HEK293T (cell line): ENCODE measurements at regions not wholly inside any gene's neighbourhood (a gene's known extent, or its start where the extent isn't known, plus 50 kb on each side); places are given as distances from the start of the nearest gene placed in this dataset.
"Not testable (repeated sequence)": the region's sequence is repeated elsewhere in the genome, so short reads cannot be mapped to it uniquely, and the experiment has no call there.

Experiments
- CTCF ChIA-PET: fragments of 350-600 bp; formaldehyde crosslinking; extraction: SDS; loops from one replicate; lab custom pipeline; 2021; ENCODE audit warnings: antibody characterized with exemption, inconsistent platforms; lab: Yijun Ruan, JAX
- POLR2A ChIA-PET: fragments of 350-600 bp; formaldehyde crosslinking; extraction: SDS; loops from one replicate; lab custom pipeline; 2020; ENCODE audit warnings: antibody characterized with exemption, inconsistent platforms; lab: Yijun Ruan, JAX
- DNase-seq: peaks from one replicate; pipeline ENCODE4 v3.0.0; 2012; ENCODE audit warnings: mixed read lengths; ENCODE audit errors: extremely low spot score
- ARNT ChIP-seq: fragments of 450-650 bp; IDR thresholded peaks from 2 replicates; pipeline ENCODE4 v1.6.1; 2017; ENCODE audit warnings: mild to moderate bottlenecking
- BHLHE40 ChIP-seq: fragments of 450-650 bp; IDR thresholded peaks from 2 replicates; pipeline ENCODE4 v1.6.1; 2016; ENCODE audit warnings: mild to moderate bottlenecking, moderate library complexity, borderline replicate concordance
- CTBP1 ChIP-seq: fragments of 450-650 bp; IDR thresholded peaks from 2 replicates; pipeline ENCODE4 v1.6.1; 2016; ENCODE audit warnings: borderline replicate concordance
- ELF4 ChIP-seq: fragments of 450-650 bp; IDR thresholded peaks from 2 replicates; pipeline ENCODE4 v1.6.1; 2017; ENCODE audit warnings: antibody characterized with exemption
- FOXA1 ChIP-seq: fragments of 450-650 bp; IDR thresholded peaks from 2 replicates; pipeline ENCODE4 v1.6.1; 2016; ENCODE audit warnings: mild to moderate bottlenecking
- FOXK2 ChIP-seq: fragments of 450-650 bp; IDR thresholded peaks from 2 replicates; pipeline ENCODE4 v1.6.1; 2016; ENCODE audit warnings: mild to moderate bottlenecking
- FOXM1 ChIP-seq: fragments of 450-650 bp; IDR thresholded peaks from 2 replicates; pipeline ENCODE4 v1.6.1; 2017; ENCODE audit warnings: mild to moderate bottlenecking, borderline replicate concordance
- HDGF ChIP-seq: fragments of 450-650 bp; IDR thresholded peaks from 2 replicates; pipeline ENCODE4 v1.6.1; 2017; ENCODE audit warnings: antibody characterized with exemption, borderline replicate concordance
- L3MBTL2 ChIP-seq: fragments of 450-650 bp; conservative IDR thresholded peaks from 2 replicates; pipeline ENCODE4 v1.6.1; 2016; ENCODE audit warnings: mild to moderate bottlenecking
- LEF1 ChIP-seq: fragments of 450-650 bp; IDR thresholded peaks from 2 replicates; pipeline ENCODE4 v1.6.1; 2017; ENCODE audit warnings: mild to moderate bottlenecking, borderline replicate concordance
- NFRKB ChIP-seq: fragments of 450-650 bp; IDR thresholded peaks from 2 replicates; pipeline ENCODE4 v1.6.1; 2016; ENCODE audit warnings: mild to moderate bottlenecking, moderate library complexity
- SP1 ChIP-seq: fragments of 450-650 bp; IDR thresholded peaks from 2 replicates; pipeline ENCODE4 v1.6.1; 2017
- SUZ12 ChIP-seq: fragments of 450-650 bp; IDR thresholded peaks from 2 replicates; pipeline ENCODE4 v1.6.1; 2016; ENCODE audit warnings: mild to moderate bottlenecking
- TARDBP ChIP-seq: fragments of 450-650 bp; IDR thresholded peaks from 2 replicates; pipeline ENCODE4 v1.6.1; 2016
- ZNF384 ChIP-seq: fragments of 450-650 bp; IDR thresholded peaks from 2 replicates; pipeline ENCODE4 v1.6.1; 2016
- TF ChIP-seq, protein P1 (sequence below): fragments of 450-650 bp; IDR thresholded peaks from 2 replicates; pipeline ENCODE4 v1.6.1; 2016

DNA sequence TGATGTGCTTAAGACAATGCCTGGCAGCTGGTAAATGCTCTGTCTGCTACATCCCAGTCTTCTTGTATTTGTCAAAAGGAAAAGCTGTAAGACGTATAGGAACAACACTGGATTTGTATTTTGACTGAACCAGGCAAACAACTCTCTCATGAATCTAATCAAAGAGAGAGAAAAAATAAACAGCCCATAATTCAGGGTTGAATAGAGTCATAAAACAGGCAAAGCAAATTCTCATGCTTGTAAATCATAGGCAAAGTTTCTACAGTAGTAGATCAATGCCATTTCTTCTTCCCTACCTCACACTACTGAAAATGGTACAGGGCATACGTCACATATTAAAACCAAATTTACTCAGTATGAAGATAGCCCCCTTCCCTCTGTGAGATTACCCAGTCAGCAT is 166.3 kb downstream of the SKIDA1 start:
- no peak for DNase-seq
- CTCF ChIA-PET = no interaction called here
- POLR2A ChIA-PET = no interaction called here
- TF ChIP-seq FOXA1 (no peak), SP1 (no peak), SUZ12 (no peak), TARDBP (no peak)
- TF ChIP-seq, protein P1, sequence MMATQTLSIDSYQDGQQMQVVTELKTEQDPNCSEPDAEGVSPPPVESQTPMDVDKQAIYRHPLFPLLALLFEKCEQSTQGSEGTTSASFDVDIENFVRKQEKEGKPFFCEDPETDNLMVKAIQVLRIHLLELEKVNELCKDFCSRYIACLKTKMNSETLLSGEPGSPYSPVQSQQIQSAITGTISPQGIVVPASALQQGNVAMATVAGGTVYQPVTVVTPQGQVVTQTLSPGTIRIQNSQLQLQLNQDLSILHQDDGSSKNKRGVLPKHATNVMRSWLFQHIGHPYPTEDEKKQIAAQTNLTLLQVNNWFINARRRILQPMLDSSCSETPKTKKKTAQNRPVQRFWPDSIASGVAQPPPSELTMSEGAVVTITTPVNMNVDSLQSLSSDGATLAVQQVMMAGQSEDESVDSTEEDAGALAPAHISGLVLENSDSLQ = peak; percentile 91

DNA sequence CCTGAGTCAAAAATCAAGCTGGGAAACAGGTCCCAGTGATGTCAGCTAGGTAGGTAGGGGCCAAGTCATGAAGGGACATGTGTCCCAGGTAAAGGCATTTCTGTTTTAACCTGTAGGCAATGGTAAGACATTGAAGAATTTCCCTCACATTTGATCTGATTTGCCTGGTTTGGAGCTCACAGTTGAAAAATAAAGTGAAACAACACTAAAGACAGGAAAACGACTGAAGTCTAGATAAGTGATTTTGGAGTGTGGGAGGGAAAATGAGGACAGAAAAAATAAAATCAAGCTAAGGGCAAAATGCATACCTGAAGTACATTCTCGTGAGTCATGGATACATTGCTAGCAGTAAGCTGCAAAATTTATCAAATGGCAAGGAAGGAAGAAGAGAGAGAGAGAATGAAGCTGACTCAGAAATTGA is 169.9 kb downstream of the SKIDA1 start:
- CTCF ChIA-PET = no interaction called here
- POLR2A ChIA-PET = no interaction called here
- DNase-seq = no peak
- no peak for TF ChIP-seq BHLHE40
- no peak for TF ChIP-seq ARNT
- TF ChIP-seq SUZ12 = no peak
- no peak for TF ChIP-seq CTBP1
- TF ChIP-seq NFRKB = no peak
- TF ChIP-seq FOXK2 = no peak
- TF ChIP-seq TARDBP = no peak
- no peak for TF ChIP-seq SP1
- no peak for TF ChIP-seq ZNF384
- no peak for TF ChIP-seq LEF1
- TF ChIP-seq ELF4 = no peak
- TF ChIP-seq HDGF = no peak
- TF ChIP-seq, protein P1 = no peak
- TF ChIP-seq FOXA1 = no peak
- no peak for TF ChIP-seq FOXM1
- no peak for TF ChIP-seq L3MBTL2

DNA sequence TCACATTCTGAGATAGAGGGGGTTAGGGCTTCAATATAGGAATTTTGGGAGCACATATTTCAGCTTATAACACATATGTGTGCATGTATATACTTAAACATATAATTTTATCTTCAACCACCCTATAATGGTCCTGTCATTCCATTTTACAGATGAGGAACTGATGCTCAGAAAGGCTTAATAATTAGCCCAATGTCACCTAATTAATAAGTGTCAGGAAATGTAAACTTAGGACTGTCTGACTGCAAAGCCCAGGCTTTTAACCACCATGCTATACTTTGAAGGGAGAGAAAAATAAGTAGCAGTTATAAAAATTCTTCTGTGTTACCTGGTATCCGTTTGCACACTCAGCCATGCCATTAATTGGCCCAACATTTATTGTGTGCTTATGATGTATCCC is 172.6 kb downstream of the SKIDA1 start:
- ChIA-PET CTCF (no interaction called here), POLR2A (no interaction called here)
- TF ChIP-seq LEF1 (no peak), ZNF384 (no peak), ARNT (no peak), ELF4 (no peak)
- TF ChIP-seq, protein P1 = no peak
- DNase-seq = no peak

DNA sequence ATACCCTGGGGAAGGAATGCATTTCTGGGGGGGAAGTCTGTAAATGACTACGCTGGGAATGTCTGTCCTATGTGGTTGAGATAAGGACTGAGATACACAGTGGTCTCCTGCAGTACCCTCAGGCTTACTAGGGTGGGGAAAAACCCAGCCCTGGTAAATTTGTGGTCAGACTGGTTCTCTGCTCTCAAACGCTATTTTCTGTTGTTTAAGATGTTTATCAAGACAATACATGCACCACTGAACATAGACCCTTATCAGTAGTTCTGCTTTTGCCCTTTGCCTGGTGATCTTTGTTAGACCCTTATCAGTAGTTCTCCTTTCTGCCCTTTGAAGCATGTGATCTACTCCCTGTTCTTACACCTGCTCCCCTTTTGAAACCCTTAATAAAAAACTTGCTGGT is 173.9 kb downstream of the SKIDA1 start:
- POLR2A ChIA-PET, CTCF ChIA-PET, DNase-seq: not testable (repeated sequence)

DNA sequence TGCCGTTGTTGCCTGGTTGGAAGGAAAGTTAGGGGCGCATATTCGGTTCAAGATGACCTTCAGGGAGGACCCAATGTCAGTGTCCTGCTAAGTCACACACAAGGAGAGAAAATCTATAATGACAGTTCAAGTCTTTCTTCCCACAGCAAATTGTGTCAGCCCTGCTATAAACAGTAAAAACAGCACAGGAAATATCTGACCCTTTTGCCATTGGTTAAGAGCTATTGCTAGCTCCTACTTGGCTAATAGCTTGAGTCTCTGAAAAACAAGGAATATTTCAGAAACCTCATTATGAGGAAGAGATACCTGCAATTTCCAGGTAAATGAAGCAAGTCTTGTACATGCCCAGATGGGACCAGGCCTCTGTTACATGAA is 175.6 kb downstream of the SKIDA1 start:
- no peak for DNase-seq
- TF ChIP-seq HDGF (no peak), FOXK2 (no peak), LEF1 (no peak), ARNT (no peak), ELF4 (no peak), L3MBTL2 (no peak)
- TF ChIP-seq, protein P1 = no peak
- POLR2A ChIA-PET = no interaction called here
- CTCF ChIA-PET = interaction anchor here (0.7 kb wide), 1 partner anchor 352 kb away, joined by 7 read pairs; no protein-coding TSS in a partner anchor

DNA sequence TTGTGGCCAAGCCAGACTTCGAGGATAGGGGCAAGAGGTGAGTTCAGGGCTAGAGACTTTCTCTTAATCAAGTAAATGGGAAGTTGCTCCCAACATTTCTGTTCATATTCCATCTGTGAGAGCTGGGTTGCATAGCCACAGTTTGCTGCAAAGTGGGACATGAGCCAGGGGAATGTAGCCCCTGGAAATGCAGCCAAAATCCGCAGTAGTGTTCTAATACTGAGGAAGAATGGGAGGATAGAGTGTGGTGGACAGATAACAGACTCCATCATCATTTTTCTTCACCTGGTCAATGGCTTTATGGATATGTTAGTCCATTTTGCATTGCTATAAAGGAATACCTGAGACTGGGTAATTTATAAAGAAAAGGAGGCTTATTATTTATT is 177.7 kb downstream of the SKIDA1 start:
- POLR2A ChIA-PET = no interaction called here
- DNase-seq = no peak
- TF ChIP-seq FOXM1 (no peak), ARNT (no peak), ZNF384 (no peak), LEF1 (no peak), TARDBP (no peak), NFRKB (no peak), ELF4 (no peak), SP1 (no peak), FOXA1 (no peak), SUZ12 (no peak), FOXK2 (no peak), BHLHE40 (no peak), L3MBTL2 (no peak), HDGF (no peak), CTBP1 (no peak)
- TF ChIP-seq, protein P1 = no peak
- CTCF ChIA-PET = no interaction called here
